ENCODE measurements at regions not wholly inside any gene's neighbourhood (a gene's known extent, or its start where the extent isn't known, plus 50 kb on each side); places are given as distances from the start of the nearest gene placed in this dataset.

DNA sequence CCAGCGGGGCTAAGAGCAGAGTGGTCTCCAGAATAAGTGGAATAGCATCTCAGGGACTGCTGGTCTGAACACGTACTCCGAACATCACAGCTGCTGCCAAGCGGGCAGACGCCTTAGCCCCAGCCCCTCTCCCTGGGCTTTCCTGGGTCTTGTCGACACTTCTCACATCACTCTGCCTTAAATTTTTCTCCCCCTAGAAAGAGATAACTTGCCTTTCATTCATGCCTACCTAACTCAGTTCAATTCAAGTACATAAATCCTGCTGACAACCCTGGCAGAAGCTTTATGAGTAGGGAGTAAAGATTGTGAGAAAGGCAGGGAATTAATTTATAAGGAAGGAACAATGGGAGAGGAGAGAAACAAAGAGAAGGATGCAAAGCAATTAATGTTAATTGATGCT lies 202.9 kb upstream of the TNP1 start:
- no peak for DNase-seq (ENCODE audit: extremely low read depth in 1 of 2, low read depth in 1 of 2)

DNA sequence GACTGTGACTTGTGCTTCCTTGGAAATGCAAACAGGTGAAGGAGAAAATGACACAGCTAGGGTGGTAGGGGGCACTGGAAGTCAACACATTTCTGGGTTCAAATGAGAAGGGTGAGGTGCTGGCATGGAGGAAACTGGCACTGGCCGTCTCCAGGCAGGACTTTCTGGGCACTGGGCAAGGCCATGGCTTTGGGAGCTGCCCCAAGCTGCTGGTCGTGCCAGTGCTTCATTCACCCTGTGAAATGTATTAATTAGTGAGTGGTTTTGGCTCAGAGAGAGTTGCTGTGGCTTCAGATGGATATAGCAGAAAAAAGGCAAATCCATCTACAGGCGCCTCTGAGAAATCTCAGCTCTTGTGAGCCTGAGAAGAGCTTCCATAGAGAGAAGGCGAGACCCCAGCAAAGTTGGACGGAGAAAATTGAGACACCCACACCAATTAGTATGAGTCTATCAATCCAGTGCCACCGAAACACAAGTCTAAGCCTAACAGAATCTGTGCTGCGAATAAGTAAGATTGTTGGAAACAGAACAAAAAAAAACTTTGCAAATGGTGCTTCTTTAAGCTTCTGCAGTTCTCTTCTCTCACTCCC lies 202.1 kb upstream of the TNP1 start:
- DNase-seq (ENCODE audit: extremely low read depth in 1 of 2, low read depth in 1 of 2), result no peak

DNA sequence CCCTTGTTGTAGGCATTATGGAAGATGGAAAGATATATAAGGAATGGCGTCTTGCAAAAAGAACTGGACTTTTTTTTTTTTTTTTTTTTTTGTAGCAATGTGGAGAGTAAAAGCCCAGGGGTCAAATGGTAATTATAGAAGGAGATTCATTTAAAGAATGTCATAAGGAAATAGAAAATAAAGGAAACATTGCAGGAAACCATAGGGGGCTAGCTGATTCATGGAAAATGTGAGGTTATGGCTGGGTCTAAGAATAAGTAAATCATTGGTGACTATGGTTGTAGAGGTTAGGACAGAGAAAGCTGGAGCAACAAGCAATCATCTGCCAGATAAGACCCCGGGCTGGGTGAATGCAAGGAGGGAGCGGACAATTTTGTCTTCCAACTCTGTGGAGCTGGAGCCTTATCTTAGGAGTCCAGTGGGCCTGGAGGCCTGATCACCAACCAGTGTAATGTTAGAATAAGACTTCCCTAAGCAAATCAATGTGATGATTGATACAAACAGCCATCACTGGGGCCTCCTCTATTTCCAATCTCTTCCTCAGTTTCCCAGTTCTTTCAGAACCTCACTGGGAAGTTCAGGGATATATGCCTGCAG lies 201.2 kb upstream of the TNP1 start:
- DNase-seq (ENCODE audit: extremely low read depth in 1 of 2, low read depth in 1 of 2), result no peak

DNA sequence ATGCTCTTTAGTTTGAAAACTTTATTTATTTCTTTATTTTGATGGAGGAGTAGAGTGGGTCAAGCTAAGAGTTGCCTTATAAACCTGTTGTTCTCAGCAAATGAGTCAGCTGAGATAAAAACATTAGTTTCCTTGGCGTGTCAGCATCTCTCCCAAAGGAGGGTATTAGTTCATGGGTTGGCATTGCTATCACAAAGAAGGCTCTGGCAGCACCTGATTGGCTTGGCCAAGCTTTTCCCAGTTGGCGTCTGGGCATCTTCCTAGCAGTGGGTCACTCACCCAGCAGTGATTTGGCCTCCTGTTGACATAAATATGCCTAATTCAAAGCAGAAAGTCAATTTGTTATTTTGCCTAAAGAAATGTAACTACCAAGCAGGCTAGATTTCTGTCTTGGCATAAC lies 200.7 kb upstream of the TNP1 start:
- DNase-seq (ENCODE audit: extremely low read depth in 1 of 2, low read depth in 1 of 2), result no peak

DNA sequence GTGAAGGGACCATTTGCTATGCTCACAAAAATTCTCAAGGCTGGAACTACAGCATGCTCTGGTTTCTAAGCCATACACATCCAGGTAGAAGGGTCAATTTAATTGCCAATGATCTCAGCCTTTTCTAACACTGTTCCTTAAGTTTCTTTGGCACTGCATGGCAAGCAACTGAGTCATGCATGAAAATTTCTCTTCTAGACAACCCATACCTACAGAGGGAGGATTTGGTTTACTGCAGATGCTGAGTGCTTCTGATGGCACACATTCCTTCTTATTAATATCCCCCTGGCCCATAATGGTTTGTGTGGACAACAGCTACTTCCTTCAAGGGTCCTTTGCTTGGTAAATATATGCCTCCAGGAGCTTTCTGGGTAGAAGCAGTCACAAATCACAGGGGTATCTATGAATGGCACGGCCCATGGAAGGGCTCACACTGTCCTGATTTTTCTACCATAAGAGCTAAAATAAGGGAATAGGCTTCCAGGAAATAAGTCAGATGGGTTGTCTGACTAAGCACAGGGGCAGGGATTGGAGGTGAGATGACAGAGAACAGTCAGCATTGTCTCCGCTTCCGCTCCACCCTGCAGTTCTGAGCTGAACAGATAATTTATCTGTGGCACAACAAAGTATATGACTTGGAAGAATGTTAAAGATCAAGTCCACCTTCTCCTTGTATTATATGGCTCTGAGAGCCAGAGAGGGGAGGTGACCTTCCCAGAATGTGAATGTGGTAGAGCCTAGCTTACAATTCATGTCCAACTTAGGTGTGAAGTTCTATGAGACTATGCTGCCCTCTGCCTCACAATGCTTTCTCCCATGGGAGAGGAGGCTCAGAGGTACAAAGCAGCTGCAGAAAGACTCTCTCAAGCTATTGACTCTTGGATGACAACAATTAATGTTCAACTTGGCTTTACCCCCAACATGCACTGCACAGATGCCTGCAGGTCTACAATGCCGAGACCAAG lies 199.2 kb upstream of the TNP1 start:
- DNase-seq (ENCODE audit: extremely low read depth in 1 of 2, low read depth in 1 of 2), result no peak

DNA sequence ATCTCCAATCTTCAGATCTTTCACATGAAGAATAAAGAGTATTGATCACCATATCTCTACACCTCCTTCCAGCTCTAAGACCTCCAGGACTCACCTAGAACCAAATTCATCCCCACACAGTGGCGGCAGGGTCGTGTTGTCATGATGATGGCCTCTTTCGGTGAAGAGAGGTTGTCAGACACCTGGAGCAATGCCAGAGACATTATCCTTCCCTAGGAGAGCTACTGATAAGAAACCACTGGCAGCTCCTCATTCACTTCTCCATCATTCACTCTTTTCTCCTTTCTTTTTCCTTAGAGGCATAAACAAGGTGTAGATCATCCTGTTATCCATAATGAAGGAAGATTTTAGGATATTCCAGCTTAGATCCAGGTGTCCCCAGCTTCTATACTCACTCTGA lies 197.9 kb upstream of the TNP1 start:
- no peak for DNase-seq (ENCODE audit: extremely low read depth in 1 of 2, low read depth in 1 of 2)

DNA sequence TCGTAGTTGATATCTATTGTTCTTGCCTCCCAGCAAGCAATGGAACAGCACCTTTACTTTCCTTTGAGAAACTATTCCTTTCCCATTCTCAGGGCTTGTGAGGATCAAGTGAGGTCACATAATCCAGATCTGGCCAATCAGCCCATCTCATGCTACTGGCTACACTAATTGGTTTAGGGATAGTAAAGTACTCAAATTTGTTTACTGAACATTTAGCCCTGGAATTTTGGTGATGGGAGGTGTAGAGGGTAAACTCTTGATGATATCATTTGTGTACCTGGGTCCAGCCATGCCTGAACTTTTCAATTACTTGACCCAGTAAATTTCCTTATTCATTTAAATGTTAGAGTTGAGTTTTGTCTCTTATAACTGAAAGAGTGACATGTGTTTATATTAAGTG lies 195.8 kb upstream of the TNP1 start:
- DNase-seq (ENCODE audit: extremely low read depth in 1 of 2, low read depth in 1 of 2), result no peak

DNA sequence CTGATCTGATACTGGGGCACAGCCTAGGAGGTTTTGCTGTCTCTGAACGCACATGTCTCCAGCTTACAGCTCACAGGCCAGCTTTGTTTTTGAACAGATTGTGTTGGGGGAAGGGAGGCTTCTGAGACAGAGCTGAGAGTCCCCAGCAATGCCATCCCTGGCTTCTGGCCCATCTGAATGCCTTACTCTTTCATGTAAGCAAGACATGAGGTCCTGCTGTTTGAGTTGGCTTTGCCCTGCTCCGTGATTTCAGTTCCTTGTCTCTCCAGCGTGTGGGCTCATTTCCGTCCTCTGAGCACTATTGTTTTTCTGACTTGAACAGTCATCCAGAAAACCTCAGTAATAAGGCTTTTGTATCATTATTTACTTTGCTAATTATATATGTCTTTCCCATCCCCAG lies 194.9 kb upstream of the TNP1 start:
- DNase-seq (ENCODE audit: extremely low read depth in 1 of 2, low read depth in 1 of 2), result no peak

DNA sequence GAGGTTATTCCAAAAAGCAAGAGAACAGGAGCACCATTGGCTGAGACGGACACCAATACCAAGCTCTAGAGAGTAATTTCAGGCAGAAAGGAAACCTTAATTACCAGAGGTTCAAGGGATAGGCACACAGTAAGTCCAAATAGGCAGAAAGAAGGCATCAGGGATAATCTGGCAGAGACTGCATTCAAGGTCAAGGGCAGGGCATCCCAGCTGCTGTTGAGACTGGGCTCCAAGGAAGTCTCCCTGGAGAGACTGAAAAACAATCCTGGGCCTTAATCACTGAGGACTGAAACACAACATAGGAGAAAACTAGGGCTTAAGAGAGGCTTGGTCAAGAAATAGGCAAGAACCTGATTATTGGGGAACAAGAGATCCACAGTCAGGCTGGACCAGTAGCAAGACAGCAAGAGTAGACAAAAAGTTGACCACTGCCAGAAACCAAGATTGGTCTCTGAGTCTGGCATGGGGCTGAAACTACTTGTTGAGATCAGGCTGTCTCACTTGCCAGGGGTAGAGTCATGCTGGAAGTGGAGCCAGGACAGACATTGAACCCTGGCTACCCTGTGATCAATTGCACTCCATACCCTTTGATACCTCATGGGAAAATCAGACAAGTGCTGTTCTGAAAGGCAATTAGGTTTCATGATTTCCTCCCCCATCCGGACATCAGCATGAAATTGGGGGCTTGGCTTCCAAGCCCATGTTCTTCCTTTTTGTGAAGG lies 193.2 kb upstream of the TNP1 start:
- no peak for DNase-seq (ENCODE audit: extremely low read depth in 1 of 2, low read depth in 1 of 2)

DNA sequence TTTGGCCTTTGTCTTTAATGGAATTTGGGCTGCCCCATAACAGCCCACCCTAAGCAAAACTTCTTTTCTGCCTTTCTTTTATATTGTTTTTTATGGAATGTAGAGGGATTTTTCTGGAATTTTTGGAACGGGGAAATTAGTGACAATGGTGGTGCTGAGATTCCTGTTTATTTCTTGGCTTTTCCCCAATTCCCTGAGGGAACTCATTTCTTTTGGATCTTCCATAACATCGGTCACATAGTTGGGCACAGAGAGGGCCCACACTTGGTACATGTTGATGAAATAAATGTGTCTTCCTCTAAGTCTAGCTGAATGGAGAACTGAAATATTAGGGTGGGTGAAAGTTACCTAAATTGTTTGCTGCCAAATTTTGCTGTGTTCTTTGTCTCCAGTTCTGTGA lies 191.6 kb upstream of the TNP1 start:
- no peak for DNase-seq (ENCODE audit: extremely low read depth in 1 of 2, low read depth in 1 of 2)

DNA sequence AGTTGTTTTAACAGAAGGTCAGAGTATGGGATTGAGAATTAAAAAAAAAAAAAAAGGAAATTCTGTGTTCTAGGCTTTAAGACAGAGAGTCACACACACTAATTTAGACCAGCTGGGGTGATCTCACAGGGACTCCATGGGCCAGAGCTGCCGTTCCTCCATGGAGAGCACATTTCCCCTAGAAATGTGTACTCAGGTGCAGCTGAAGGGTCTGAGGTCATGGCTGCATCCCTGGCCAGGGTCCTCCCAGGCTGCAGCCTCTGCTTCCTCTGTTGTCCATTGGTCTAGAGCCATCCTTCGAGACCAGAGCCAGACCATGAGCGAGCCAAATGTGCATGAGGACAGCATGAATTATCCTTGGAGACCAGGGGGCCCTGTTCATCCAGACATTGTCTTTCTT lies 190.1 kb upstream of the TNP1 start:
- no peak for DNase-seq (ENCODE audit: extremely low read depth in 1 of 2, low read depth in 1 of 2)

DNA sequence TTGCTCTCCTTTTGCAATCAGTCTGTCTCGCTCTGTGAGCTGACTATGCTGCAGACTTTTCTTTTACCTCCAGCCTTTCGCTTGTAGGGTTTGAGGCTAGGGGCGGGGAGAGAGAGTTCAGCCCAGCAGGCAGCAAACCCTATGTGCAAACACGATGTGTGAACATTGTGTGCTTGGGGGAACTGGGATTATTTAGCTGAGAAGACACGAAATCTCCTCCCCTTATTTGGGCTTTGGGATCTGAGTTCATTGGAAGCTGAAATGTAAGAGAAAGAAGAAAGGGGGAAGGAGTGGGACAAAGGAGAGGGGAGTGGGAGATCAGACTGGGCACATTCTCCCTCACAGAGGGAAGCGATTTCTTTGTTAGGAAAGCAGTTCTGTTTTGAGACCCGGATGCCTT lies 189.6 kb upstream of the TNP1 start:
- no peak for DNase-seq (ENCODE audit: extremely low read depth in 1 of 2, low read depth in 1 of 2)

DNA sequence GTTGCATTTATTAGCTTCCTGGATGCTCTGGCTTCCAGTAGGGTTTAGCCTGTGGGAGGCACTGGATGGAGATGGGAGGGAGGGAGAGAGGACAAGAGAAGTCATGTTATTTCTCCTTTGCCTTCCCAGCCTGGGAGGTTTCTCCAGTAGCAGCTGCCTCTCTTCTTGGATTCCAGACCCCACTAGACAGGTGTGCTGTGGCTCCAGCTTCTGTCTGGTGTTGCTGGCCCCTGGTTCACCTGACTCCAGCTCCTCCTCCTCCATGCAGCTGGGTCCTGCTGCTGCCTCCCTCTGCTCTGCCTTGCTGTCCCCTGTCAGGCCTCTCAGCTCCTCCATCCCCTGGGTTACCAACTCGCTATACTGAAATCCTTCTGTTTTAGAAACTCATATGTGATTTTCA lies 188.9 kb upstream of the TNP1 start:
- no peak for DNase-seq (ENCODE audit: extremely low read depth in 1 of 2, low read depth in 1 of 2)

DNA sequence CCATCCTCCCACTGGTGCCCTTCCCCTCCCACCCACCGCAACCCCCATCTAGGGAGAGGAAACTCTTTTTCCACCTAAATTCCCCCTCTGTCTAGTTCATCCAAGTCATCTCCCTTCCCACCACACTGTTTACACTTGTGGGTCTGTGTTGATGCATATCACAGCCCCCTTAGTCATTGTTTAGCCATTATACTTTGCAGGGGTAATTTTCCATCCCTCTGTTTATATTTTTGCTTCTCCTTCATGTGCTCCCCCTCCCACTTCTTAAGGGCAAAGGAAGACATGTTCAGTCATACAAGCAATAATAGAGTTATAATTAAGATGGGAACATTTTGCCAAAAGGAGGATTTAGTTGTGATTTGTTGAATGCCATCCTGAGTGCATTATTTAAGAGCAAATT lies 187.8 kb upstream of the TNP1 start:
- no peak for DNase-seq (ENCODE audit: extremely low read depth in 1 of 2, low read depth in 1 of 2)

DNA sequence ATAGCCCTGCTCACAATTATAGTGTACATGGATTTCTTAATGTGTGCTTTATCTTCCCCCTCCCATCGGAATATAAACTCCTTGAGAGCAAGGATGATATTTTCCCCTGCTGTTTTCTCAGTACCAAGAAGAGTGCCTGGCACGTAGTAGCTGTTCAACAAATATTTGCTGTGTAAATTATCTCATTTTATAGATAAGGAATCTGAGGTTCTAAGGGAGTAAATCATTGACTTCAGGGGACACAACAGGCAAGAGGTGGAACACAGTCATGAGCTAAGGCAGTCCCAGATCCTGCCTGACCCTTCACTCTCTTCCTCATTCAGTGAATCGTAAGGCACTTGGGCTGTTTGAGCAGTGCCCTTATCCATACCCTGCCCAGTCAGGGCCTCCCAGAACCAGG lies 187.3 kb upstream of the TNP1 start:
- no peak for DNase-seq (ENCODE audit: extremely low read depth in 1 of 2, low read depth in 1 of 2)

DNA sequence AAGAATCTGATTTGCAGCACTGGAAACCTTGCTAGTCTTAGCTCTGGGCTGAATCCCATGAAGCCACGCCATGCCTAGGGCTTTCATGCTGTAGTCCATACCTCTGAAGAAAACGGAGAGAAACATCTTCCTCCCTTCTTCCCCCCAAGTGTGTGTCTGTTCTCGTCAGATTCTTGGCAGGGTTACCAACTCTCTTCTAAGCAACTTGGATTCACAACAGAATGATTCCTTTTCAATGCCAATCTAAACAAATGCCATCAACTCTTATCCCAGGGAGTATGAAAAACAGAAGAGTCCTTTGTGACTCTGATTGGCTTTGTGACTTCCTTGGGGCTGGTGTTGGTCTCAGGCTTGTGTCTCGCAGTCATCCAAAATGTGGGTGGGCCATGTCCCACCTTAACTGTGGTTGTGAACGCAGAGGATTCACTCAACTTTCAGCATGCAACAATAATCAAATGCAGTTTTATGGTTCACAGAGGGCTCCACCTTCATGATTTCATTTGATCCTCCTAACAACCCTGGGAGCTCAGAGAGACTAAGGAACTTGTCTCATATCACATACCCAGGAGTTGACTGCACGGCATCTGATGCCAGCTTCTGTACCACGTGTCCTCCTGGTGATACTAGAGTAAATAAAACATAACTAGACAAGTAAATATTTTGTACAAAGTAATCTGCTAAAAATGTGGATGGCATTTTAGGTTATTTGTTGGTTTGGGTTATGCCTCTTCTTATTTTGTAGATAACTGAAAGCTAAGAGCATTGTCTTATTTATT lies 186.0 kb upstream of the TNP1 start:
- DNase-seq (ENCODE audit: extremely low read depth in 1 of 2, low read depth in 1 of 2), result no peak

DNA sequence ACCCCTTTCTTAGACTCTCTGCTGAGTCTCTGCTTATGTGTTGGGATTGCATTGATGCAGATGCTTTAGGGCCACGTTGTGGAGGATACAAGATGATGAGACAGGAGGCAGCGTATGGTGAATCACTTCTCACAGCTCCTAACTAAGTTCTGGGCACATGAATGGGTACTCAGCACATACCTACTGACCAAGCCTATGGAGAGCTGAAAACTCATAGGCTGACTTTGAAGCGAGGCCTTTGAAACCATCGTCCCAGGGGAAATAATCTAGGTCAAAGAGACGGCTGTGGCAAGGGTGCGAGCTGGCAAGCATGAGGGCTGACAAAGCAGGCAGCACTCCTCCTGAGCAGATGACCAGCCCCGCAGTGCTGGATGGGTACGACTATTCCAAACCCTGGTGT lies 180.2 kb upstream of the TNP1 start:
- no peak for DNase-seq (ENCODE audit: extremely low read depth in 1 of 2, low read depth in 1 of 2)

DNA sequence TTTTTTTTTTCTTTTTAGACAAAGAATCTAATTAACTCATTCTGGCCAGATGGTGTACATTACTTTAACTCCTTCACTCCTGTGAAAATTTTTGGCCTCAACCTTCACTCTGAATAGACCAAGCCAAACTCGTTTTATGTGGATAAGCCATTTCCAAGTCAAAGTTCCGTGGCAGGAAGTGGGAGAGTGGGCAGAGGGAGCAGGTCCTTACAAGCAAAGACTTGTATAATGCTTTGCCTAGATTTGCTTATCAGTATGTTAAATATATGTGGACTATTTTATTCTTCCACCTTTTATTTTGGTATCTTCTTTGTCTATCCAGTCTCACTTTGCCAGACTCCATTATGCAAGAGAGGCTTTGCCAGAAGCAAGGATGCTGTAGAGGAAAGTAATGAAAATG lies 178.1 kb upstream of the TNP1 start:
- DNase-seq (ENCODE audit: extremely low read depth in 1 of 2, low read depth in 1 of 2), result no peak

DNA sequence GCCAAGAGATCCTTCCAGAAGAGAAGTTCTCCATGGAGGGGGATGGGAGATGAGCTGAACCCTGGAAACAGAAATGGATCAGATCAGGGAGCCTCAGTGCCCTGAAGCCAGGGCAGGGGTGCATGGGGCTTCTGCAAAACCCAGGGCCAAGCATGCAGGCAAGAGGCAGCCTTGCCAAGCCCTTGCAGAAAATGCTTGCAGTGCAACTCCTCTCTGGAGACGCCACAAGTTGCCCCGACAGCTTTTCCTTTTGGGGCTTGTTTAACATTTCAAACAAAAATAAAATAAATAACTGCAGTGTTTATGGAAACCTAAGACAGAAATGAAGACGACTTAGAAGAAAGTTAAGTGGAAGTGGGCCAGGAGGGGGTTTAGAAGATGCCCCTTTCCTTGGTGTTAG lies 177.5 kb upstream of the TNP1 start:
- no peak for DNase-seq (ENCODE audit: extremely low read depth in 1 of 2, low read depth in 1 of 2)

DNA sequence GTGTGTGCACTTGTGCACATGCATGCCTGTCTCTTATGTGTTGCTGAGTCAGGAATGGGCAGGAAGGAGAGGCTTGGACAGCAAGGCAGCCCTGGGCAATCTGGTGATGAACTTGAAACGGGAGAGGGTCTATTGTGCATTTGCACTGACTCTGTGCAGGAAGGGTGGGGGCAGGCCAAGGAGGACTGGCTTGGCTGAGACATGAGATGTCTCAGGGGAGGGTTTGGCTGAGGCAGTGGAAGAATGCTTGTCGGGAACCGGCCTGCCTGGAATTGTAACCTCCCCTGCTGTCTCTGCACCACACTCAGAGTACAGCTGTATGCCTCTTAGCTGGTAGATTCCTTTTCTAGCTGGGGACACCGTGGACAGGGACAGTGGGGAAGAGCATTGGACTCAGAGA lies 176.1 kb upstream of the TNP1 start:
- no peak for DNase-seq (ENCODE audit: extremely low read depth in 1 of 2, low read depth in 1 of 2)

DNA sequence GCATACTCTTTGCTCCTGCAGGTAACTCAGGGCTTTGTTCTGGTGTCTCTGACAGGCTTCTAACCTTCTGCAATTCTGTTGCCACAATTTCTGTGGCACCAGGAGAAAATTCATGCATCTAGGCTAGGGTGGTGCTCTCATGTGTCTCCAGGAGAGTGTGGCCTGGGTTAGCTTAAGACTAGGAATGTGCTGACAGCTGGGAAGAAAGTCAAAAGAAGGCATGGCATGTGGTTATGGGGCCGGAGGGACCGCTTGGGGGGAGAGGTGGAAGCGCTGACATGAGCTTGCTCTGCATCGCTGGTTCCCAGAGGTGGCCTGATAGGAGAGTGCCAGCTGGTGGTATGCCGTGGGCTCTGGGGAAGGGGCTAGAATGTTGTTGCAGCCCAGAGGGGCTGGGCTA lies 173.3 kb upstream of the TNP1 start:
- no peak for DNase-seq (ENCODE audit: extremely low read depth in 1 of 2, low read depth in 1 of 2)

Data from stimulated activated CD8-positive, alpha-beta memory T cell treated with anti-CD3 and anti-CD28 coated beads, Interleukin-7, amount 100 ng/mL, for 48 hours (primary cell).